ENCODE measurements at regions not wholly inside any gene's neighbourhood (a gene's known extent, or its start where the extent isn't known, plus 50 kb on each side); places are given as distances from the start of the nearest gene placed in this dataset.

DNA sequence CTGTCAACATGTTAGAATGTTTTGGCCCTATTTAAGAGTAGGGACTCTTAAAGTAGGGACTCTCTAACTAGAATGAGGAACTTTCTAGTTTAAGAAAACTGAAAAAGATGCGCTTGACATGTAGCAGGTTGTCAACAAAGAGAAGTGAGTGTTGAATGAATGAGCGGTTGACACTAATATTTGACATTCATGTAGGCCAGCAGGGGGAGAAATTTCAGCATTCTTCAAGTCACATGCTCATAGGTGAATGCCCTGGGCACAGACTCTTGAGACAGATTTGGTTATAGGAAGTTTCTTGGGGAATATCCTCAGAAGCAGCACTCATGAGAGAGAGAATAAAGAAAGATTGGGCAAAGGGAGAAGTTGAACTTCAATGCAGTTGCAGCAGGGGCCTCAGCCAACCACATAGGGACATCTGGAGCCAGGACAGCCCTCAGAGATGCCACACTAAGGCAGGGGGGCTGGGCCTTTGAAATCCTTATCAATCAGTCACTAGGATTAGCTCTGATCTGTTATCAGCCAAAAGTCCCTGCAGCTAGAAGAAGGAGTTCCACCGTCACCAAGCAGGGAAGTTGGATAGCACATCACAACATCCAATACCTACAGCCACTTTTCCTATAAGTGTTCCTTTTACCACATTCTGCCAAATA is 145.1 kb upstream of the FKBP1C start:
- TF ChIP-seq CTCF (conservative IDR thresholded peaks at IDR 0.05; ENCODE audit: low read depth in 2 of 2), result peak; percentile 27 to 45; a peak in 3 of 4 replicates
- no peak for TF ChIP-seq EZH2 (IDR thresholded peaks at IDR 0.05; ENCODE audit: low read depth, unreplicated experiment)
- TF ChIP-seq REST (IDR thresholded peaks at IDR 0.05; ENCODE audit: unreplicated experiment), result no peak
- no peak for TF ChIP-seq POLR2AphosphoS5 (IDR thresholded peaks at IDR 0.05; ENCODE audit: low read depth)
- TF ChIP-seq EZH2phosphoT487 (IDR thresholded peaks at IDR 0.05; ENCODE audit: unreplicated experiment), result no peak
- no peak for TF ChIP-seq CREB1 (CRISPR knock-in tag; IDR thresholded peaks at IDR 0.05; ENCODE audit: low read depth)
- TF ChIP-seq STAT1 (IDR thresholded peaks at IDR 0.05; ENCODE audit: unreplicated experiment), result no peak
- no peak for TF ChIP-seq JUNB (IDR thresholded peaks at IDR 0.05; ENCODE audit: unreplicated experiment)
- no peak for TF ChIP-seq ZNF114 (CRISPR knock-in tag; IDR thresholded peaks at IDR 0.05)
